Fibroblast of pulmonary artery (primary cell): ENCODE measurements at regions not wholly inside any gene's neighbourhood (a gene's known extent, or its start where the extent isn't known, plus 50 kb on each side); places are given as distances from the start of the nearest gene placed in this dataset.
"Not testable (repeated sequence)": the region's sequence is repeated elsewhere in the genome, so short reads cannot be mapped to it uniquely, and the experiment has no call there.

Source experiments
- DNase-seq: peaks from one replicate; pipeline ENCODE4 v3.0.0-alpha.2; 2010; ENCODE audit warnings: low read depth
- H3K4me3 ChIP-seq: replicated peaks from 2 replicates; pipeline ENCODE4 v1.5.1; 2011; ENCODE audit warnings: low read depth, mild to moderate bottlenecking, control low read depth, low read length, moderate library complexity
- CTCF ChIP-seq: IDR thresholded peaks from 2 replicates; pipeline ENCODE4 v1.5.1; 2011; ENCODE audit warnings: mild to moderate bottlenecking, control low read depth, low read length, inconsistent platforms; ENCODE audit errors: missing control alignments

GRCh38 chr3:106108925-106109324 is 240.1 kb upstream of the CBLB start:
- H3K4me3 ChIP-seq, result no peak overlapping the region
- TF ChIP-seq CTCF, result no peak
- no peak for DNase-seq

- H3K4me3 ChIP-seq, DNase-seq: not testable (repeated sequence)
Measured at GRCh38 chr3:106112561-106112960, 243.7 kb upstream of the CBLB start.

- H3K4me3 ChIP-seq, result no peak overlapping the region
- no peak for DNase-seq
- no peak for TF ChIP-seq CTCF
Measured at GRCh38 chr3:106113747-106114146, 244.9 kb upstream of the CBLB start.

GRCh38 chr3:106114220-106114619 is 245.4 kb upstream of the CBLB start:
- no peak for TF ChIP-seq CTCF
- no peak overlapping the region for H3K4me3 ChIP-seq
- peak; percentile 72 for DNase-seq

- peak; percentile 67 for DNase-seq
Measured at GRCh38 chr3:106114848-106115247, 246.0 kb upstream of the CBLB start.

GRCh38 chr3:106115557-106115956 is 246.7 kb upstream of the CBLB start:
- no peak for TF ChIP-seq CTCF
- H3K4me3 ChIP-seq, result no peak overlapping the region
- DNase-seq, result no peak

More at GRCh38 chr3:106114848-106115247, 246.0 kb upstream of the CBLB start:
- TF ChIP-seq CTCF, result no peak
- no peak overlapping the region for H3K4me3 ChIP-seq

- TF ChIP-seq CTCF, result no peak
- DNase-seq, result no peak
- H3K4me3 ChIP-seq, result no peak overlapping the region
Measured at GRCh38 chr3:106116733-106117489, 248.1 kb upstream of the CBLB start.
